GM21723 (cell line): ENCODE measurements at regions not wholly inside any gene's neighbourhood (a gene's known extent, or its start where the extent isn't known, plus 50 kb on each side); places are given as distances from the start of the nearest gene placed in this dataset.
"Not testable (repeated sequence)": the region's sequence is repeated elsewhere in the genome, so short reads cannot be mapped to it uniquely, and the experiment has no call there.

ENCODE experiments used
- ATAC-seq: cut with Tn5 transposase; IDR thresholded peaks from one replicate; pipeline ENCODE4 v1.9.1; 2021; ENCODE audit warnings: mild to moderate bottlenecking, moderate library complexity; ENCODE audit not compliant: unreplicated experiment

DNA sequence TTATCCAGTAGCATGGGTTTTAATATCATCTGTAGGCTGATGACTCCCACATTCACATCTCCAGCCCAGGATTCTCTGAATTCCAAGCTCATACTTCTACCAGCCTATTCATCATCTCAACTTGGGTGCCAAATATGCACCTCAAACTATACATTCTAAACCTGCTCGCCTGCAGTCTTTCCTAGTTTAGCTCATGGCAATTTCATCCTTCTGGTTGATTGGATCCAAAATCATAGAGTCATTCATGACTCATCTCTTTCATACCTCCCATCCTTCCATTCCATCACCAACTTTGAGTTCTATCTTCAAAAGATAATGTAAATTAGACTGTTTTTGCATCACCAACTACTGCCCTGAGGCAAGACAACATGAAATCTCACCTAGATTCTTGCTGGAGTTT, 99.7 kb upstream of the EGLN3 start:
- no peak for ATAC-seq

DNA sequence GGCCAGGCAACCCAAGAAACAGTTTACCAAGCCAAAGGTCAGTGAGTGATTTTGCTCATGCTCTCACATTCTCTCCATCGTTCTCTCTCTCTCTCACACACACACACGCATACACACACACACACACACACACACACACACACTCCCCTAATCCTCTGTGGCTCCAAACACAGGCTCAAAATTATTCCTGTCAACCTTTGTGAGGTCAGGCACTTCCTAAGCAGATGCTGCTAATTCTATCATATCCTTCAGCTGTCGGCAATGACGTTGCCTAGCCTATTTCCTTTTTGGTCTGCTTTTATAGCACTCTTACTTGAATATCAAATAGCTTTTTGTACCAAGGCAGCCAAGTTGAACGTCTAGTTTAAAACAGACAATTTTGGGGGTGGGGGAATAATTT, 98.9 kb upstream of the EGLN3 start:
- ATAC-seq = no peak

DNA sequence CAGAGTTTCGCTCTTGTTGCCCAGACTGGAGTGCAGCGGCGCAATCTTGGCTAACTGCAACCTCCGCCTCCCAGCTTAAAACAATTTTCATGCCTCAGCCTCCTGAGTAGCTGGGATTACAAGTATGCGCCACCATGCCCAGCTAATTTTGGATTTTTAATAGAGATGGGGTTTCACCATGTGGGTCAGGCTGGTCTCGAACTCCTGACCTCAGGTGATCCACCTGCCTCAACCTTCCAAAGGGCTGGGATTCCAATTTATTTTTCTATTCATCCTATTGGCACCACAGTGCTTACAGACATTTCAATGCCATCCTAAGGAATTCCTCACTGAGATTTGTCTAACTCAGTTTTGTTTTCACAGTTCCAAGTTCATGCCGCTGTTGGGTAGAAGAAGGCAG, 98.3 kb upstream of the EGLN3 start:
- ATAC-seq = not testable (repeated sequence)

DNA sequence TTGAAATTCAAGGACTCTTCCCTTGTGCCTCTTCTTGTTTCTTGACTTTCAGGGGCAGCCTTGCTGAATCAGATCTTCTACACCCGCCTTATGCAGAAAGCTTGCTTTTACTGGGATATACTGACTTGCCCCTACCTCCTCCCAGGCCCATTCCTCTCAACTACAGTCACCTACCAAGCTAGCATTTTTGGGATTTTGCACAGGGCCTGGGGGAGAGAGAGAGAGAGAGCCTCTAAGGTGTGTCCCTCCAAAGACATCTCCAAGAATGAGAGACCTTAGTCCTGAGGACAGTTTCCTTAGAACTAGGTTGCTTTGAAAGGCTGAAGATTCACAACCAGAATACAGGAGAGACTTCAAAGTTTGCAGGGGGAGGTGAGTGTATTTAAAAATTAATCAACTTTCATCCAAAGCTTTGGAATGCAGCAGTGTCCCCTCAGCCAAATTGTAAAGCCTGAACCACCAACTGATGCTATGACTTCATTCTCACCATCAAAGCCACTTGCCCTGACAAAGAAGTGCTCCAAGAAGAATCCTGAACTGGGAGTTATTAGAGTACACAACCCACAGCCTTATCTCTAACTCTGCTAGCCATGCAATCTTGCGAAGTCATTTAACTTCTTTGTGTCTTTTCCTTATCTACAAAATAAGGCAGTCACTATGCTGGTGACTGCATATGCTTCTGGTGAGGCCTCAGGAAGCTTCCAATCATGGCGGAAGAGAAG, 96.1 kb upstream of the EGLN3 start:
- ATAC-seq = no peak

DNA sequence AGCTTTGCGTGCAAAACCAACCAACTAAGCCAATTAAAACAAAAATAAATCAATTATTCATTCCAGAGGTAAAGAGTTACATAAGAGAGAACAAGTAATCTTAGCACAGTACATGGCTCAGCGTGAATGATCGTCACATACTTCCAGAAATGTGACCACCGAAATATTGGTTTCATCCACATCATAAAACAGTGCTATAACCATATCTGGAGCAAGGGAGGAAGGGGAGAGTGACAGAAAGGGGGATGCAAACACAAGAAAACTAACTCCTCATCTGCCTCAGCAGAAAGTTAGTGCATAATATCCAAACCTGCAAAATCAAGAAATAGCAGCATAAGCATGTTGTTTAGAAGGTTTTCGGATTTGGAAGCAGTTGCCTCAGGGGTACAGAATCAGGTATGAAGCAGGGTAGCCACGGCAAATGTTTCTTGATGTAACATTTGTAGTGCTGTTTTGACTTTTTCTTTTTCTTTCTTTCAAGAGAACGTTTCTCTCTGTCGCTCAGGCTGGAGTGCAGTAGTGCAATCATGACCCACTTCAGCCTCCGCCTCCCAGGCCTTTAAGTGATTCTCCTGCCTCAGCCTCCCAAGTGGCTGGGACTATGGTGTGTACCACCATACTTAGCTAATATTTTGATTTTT, 93.9 kb upstream of the EGLN3 start:
- no peak for ATAC-seq

DNA sequence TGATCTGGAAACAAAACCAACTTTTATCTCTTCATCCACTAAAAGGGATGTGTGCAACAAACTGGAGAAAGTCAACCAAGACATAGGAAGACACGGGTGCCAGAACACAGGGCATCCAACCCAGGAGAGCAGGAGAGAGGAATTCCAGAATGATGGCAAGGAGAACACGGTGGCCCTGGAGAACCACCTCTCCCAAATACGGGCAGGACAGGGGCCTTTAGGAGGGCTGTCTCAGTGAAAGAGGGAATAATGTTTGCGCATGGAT, 93.4 kb upstream of the EGLN3 start:
- no peak for ATAC-seq

DNA sequence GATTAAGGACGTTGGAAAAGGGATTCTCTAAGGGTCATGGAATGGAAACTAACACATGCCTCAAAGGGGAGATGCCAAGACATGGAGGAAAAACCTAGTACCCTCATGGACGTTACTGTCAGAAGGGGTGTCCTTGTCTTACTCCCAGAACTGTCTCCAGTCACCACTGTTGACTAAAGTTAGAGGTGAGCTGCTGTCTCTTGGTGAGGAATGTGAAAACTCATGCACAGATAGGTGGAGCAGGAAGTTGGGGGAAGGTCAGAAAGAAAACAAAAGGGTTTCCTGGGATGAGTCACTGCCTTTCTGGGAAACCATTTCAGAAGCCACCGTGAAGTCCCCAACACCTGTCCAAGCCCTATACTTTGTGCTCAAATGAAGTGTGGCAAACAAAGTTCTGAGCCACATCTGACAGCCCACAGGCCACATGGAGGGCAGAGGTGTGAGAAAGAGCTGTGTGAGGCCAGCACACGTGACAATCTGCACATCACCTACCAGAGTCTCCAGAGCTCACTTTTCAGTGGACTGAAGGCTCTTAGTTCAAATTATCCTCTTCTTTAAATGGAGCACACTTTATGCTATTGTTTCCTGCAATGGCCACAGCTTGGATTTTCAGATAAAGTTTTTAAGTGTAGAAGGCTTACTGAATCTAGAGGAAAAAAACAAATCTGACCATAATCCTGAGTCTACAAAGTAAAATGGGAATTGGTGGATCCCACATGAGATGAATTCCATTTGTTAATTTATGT, 92.9 kb upstream of the EGLN3 start:
- peak; percentile 91 for ATAC-seq

DNA sequence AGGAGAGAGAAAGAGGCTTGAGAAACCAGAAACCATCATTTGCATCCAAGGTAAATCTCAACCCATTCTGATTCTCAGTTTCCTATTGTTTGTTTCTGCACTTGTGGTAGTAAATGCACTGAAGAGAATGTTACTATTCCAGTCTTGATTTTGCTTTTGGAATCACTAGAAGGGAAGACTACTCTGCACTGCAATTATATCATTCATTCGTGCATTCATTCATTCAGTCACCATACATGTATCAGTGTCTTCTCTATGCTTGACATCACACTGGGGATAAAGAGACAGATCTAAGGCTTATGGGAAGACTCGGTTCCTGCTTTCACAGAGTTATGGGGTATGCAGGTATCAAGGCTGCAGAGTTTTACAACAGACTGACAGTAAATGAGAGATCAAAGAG, 90.3 kb upstream of the EGLN3 start:
- ATAC-seq = no peak

DNA sequence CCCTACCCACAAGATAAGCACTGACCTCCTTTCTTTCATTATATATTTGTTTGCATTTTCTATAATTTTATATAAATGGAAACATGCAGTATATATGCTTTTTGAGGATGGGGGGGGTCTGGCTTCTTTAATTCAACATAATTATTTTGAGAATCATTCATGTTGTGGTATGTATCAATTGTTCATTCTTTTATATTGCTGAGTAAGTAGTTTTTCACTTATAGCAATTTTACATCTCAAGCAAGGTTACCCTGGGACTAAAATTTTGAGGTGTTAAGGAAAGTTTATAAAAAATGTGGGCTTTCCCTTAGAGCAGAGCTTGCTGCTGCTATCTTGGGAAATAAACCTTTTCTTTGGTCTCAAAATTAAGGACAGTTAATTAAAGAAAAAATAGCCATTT, 89.9 kb upstream of the EGLN3 start:
- no peak for ATAC-seq

DNA sequence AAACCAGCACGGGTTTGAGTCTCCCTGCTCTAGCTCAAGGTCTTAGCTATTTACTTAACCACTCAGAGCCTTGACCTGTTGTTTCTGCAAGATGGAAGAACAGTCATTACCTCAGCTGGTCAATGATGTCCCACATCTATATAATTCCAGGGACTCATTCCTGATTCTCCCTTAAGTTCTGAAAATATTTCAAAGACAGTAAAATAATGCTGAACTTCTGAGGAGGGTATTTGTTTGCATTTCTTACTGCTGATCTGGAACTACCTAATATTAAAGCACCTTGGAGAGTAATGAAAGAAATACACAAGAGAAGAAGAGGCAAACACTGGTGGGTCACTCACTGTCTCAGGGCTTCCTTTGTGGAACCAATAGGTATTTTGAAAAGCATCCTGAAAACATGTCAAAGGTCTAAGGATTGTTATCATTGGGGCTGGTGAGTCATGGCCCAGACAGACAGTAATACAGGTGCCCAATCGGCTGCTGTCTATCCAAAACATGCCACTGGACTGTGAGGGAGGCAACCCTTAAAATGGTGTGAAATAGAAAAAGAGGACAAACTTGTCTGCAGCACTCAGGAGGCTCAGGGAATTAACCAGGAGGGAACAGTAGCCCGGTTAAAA, 88.7 kb upstream of the EGLN3 start:
- no peak for ATAC-seq

DNA sequence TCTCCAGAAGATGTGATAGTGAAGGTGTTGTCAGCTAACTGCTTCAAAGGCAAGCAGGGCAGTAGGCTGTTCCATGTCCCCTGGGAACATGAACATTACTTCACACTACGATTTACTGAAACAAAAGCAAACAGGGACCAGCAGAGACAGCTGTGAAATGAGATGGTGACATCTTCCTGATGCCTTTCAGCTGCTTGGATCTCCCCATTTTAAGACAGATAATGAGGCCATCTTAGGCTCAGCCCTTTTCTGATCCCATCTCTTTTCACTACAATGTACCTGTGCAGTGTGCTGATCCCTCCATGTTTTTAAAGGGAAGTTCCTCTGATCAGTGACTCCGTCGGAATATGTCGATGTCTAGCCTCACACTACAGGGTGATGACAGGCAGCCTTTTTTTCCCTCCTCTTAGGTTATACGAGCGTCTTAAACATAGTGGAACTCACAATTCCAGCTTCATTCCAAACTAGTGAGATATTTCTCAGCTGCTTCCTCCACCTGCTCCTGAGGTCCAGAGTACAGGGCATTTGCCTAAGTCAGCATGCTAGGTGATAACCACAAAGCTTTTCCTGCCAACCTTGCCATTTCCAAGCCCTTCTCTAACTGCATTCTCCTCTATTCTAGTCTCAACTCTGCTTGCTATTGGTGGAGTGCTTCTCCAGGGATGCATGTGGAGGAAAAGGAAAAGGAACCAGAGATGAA, 87.6 kb upstream of the EGLN3 start:
- ATAC-seq = no peak

DNA sequence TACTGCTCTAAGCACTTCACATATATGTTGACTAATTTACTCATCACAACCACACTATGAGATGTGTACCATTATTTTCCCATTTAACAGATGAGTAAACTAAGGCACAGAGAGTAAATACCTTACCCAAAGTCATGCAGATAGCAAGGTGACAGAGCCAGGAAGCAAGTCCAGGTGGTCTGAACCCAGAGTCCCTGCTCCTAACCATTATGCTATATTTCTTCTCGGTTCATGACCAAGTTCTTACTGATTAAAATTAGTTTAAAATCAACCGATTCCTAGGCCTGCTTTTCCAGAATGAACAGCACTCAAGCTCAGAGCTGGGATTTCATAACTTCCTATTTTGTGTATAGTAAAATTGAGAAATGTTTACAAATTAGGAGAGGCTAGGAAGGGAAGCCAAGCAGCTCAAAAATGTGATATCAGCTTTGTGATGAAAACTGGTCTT, 85.5 kb upstream of the EGLN3 start:
- ATAC-seq = no peak

DNA sequence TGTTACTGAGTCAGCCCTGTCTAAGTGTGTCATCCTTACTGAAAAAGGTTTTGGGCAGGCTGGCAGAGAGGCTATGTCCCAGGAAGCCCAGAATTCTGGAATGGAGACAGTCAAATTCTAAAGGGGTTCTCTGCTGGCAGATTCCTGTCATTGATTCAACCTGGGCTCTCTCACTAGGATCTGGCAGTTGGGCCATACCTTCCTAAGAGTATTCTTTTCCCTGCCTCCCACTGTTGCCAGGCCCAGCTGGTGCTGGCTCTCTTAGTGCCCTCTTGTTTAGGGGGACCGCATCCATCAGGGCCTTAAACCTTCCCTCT, 85.0 kb upstream of the EGLN3 start:
- no peak for ATAC-seq

DNA sequence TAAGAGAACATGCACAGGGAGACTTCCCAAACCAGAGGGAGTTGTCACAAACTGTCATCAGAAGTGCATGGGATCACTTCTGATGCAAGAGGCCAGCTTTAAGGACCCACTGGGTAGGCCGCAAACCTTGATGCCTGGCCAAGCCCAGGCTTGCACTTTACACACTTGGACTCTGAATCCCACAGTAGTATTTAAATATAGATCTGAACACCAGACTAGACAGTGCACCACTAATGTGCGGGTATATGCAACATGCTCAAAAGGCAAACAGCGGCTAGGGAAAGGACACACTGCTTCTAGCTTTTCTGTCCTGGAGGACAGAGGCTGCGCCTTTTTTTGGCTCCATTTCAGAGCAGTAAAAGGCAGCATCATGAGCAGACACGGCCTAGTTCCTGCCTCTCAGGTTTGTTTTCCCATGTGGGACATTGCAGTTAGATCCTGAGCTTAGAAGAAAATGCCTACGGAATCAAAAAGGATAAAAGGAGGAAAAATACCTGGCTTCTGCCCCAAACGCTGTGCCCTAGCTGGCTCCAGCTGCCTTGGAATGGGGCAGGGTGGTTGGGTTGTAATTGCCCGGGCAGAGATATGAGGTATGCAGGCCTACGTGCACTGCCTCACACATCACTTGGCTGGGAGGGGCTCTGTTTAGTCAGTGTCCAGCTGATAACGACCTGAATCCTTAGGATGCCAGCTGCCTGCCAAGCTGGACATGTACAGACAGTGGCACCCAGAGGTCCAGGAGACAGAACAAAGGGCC, 84.5 kb upstream of the EGLN3 start:
- ATAC-seq = no peak

DNA sequence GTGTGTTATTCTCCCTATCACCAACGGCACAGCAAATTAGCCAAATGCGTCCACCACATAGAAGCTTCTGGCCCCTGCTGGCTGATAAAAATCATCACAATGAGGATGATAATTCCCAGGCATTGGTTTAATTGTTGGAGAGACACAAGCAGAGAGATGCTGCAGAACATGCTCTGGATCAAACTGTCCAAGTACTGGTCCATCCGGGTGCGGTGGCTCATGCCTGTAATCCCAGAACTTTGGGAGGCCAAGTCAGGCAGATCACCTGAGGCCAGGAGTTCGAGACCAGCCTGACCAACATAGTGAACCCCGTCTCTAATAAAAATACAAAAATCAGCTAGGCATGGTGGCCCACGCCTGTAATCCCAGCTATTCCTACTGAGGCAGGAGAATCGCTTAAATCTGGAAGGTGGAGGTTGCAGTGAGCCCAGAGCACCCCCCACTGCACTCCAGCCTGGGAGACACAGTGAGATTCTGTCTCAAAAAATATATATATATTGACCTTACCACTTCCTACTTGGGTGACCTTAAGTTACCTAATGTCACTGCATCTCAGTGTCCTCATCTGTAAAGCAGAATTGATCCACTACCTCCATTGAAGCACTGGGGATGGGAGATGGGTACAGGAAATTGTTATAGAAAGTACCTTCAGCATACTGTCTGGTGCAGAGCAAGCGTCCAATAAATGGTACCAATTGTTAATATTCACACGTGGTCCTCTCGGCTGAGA, 83.7 kb upstream of the EGLN3 start:
- no peak for ATAC-seq

DNA sequence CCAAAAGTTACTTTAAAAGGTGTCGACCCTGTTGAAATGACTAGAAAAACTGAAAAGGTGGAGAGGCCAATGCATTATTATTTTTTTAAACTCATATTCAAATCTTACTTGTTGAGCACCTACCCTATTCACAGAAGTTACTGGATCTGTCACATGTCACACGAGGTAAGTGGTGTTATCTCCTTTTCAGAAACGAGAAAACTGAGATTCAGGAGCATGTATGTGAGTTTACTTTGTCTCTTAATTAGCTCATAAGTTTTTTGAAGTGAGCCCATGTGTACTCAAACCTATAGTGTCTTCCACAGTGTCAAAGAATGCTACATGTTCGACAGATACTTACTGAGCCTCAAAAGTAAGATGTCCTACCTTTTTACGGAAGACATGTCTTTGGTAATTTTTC, 81.8 kb upstream of the EGLN3 start:
- ATAC-seq = no peak

DNA sequence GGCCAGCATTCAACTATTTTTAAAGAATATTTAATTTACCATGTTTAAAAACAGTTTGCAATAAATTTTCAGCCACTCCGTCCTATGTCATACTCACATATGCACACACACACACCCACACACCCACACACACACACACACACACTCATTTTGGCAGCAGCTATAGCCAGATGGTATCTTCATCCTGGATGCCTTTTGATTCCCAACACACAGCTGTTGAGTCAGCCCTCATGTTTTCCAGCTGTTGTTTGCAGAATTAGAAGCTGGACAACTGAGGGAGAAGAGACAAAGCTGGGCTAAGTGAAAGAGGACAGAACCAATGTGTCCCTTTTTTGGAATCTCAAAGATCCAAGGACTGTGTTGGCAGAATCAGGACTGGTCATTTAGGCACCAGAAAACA, 80.0 kb upstream of the EGLN3 start:
- no peak for ATAC-seq

DNA sequence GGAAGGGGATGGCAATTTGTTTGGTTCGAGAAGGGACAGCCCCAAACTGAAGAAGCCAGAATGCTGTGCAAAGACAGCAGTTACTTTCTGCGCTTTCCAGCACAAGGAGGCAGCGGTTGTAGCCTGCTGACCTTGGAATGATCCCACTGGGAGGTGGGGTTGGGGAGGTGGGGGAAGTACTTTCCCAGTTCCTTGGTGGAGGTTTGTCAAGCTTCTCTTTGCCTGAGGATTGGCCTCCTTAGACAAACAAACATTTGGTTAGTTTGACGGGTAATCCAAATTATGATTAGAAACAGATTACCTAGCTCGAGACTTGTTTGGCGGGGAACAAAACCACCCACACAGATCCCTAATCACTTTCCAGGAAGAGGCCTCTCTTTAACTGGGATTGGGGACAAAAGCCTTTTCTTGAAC, 79.1 kb upstream of the EGLN3 start:
- no peak for ATAC-seq

DNA sequence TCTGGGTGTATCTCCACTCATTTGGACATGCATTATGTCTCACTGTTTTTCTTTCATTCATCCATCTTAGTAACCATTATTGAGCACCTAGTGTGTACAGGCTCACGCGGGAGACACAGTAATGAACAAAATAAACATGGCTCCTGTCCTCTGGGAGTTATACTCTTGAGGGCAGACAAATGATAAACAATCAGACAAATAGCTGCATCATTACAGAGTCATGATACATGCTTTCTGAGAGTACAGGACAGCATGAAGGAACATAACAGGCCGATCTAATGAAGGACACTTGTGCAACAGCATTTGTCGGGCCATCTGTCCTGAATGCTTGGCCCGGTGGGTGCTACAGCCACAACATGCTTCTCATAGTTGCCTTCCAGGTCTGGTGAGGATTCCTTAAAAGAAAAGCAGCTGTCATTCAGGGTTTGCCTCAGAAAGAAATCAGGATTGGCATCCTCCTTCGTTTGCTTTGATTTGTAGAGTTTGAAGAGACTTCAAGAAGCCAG, 77.2 kb upstream of the EGLN3 start:
- ATAC-seq = no peak
